Erythroblast (primary cell): ENCODE measurements at regions not wholly inside any gene's neighbourhood (a gene's known extent, or its start where the extent isn't known, plus 50 kb on each side); places are given as distances from the start of the nearest gene placed in this dataset.
"Not testable (repeated sequence)": the region's sequence is repeated elsewhere in the genome, so short reads cannot be mapped to it uniquely, and the experiment has no call there.

Experiments
- GATA1 ChIP-seq: IDR thresholded peaks from 2 replicates; pipeline ENCODE4 v1.6.1; 2011; ENCODE audit warnings: low read depth, mild to moderate bottlenecking, control low read depth, low read length, moderate library complexity
- POLR2A ChIP-seq: IDR thresholded peaks from 2 replicates; pipeline ENCODE4 v1.6.1; 2011; ENCODE audit warnings: mild to moderate bottlenecking, low read length

- TF ChIP-seq POLR2A, GATA1: not testable (repeated sequence)
Observed at GRCh38 chr3:162731961-162732360, 1235.4 kb downstream of the OTOL1 start.
